HG03432 (cell line): ENCODE measurements at regions not wholly inside any gene's neighbourhood (a gene's known extent, or its start where the extent isn't known, plus 50 kb on each side); places are given as distances from the start of the nearest gene placed in this dataset.
"Not testable (repeated sequence)": the region's sequence is repeated elsewhere in the genome, so short reads cannot be mapped to it uniquely, and the experiment has no call there.

Experiments used
- ATAC-seq: cut with Tn5 transposase; IDR thresholded peaks from one replicate; pipeline ENCODE4 v1.9.1; 2021; ENCODE audit warnings: mild to moderate bottlenecking, moderate library complexity; ENCODE audit not compliant: unreplicated experiment

- not testable (repeated sequence) for ATAC-seq
Observed at GRCh38 chr16:29284159-29284558, 122.4 kb downstream of the NPIPB11 start.

- not testable (repeated sequence) for ATAC-seq
Observed at GRCh38 chr16:29278097-29278871, 128.2 kb downstream of the NPIPB11 start.

GRCh38 chr16:29276446-29276845 lies 130.1 kb downstream of the NPIPB11 start:
- not testable (repeated sequence) for ATAC-seq

GRCh38 chr16:29274055-29275035 lies 132.2 kb downstream of the NPIPB11 start:
- ATAC-seq: not testable (repeated sequence)

- ATAC-seq: not testable (repeated sequence)
Observed at GRCh38 chr16:29273298-29274054, 133.0 kb downstream of the NPIPB11 start.

GRCh38 chr16:29271721-29272675 lies 134.5 kb downstream of the NPIPB11 start:
- ATAC-seq: not testable (repeated sequence)

- not testable (repeated sequence) for ATAC-seq
Observed at GRCh38 chr16:29270923-29271322, 135.6 kb downstream of the NPIPB11 start.

- not testable (repeated sequence) for ATAC-seq
Observed at GRCh38 chr16:29270033-29270432, 136.5 kb downstream of the NPIPB11 start.

GRCh38 chr16:29269192-29269811 lies 137.2 kb downstream of the NPIPB11 start:
- not testable (repeated sequence) for ATAC-seq

- not testable (repeated sequence) for ATAC-seq
Observed at GRCh38 chr16:29268785-29269191, 137.7 kb downstream of the NPIPB11 start.

- ATAC-seq: not testable (repeated sequence)
Observed at GRCh38 chr16:29268348-29268747, 138.2 kb downstream of the NPIPB11 start.

- ATAC-seq: not testable (repeated sequence)
Observed at GRCh38 chr16:29267891-29268290, 138.6 kb downstream of the NPIPB11 start.

GRCh38 chr16:29267055-29267619 lies 139.4 kb downstream of the NPIPB11 start:
- ATAC-seq: not testable (repeated sequence)

GRCh38 chr16:29266612-29267011 lies 139.9 kb downstream of the NPIPB11 start:
- ATAC-seq: not testable (repeated sequence)

GRCh38 chr16:29265255-29265853 lies 141.2 kb downstream of the NPIPB11 start:
- not testable (repeated sequence) for ATAC-seq

GRCh38 chr16:29264080-29264837 lies 142.3 kb downstream of the NPIPB11 start:
- ATAC-seq: not testable (repeated sequence)

- not testable (repeated sequence) for ATAC-seq
Observed at GRCh38 chr16:29262725-29263124, 143.8 kb downstream of the NPIPB11 start.
